Testis (tissue), 2 donors: ENCODE measurements at regions not wholly inside any gene's neighbourhood (a gene's known extent, or its start where the extent isn't known, plus 50 kb on each side); places are given as distances from the start of the nearest gene placed in this dataset.

Source experiments
- DNase-seq: peaks from one replicate; pipeline ENCODE4 v3.0.0-alpha.2; 2019
- H3K27ac ChIP-seq, 2 donors: fragments of 200-600 bp; sonication (generic); one replicate each; pipeline ENCODE4 v1.5.1; 2019
- H3K27me3 ChIP-seq: fragments of 200-600 bp; sonication (generic); one replicate; pipeline ENCODE4 v1.5.1; 2019
- H3K36me3 ChIP-seq: fragments of 200-600 bp; sonication (generic); one replicate; pipeline ENCODE4 v1.5.1; 2017; ENCODE audit warnings: low read depth; ENCODE audit errors: missing control alignments
- H3K4me1 ChIP-seq: fragments of 200-600 bp; sonication (generic); one replicate; pipeline ENCODE4 v1.5.1; 2019
- H3K4me3 ChIP-seq, 2 donors: fragments of 200-600 bp; sonication (generic); one replicate each; pipeline ENCODE4 v1.5.1; 2017 to 2019
- H3K9me3 ChIP-seq: fragments of 200-600 bp; sonication (generic); one replicate; pipeline ENCODE4 v1.5.1; 2017
- POLR2A ChIP-seq: fragments of 450-650 bp; IDR thresholded peaks from one replicate; pipeline ENCODE4 v1.6.1; 2017; ENCODE audit warnings: antibody characterized with exemption, mild to moderate bottlenecking, moderate library complexity
- WGBS, 2 donors: methylation state at CpG; one replicate each; pipeline ENCODE4 v1.1.5; 2018; 5-methylcytosine and 5-hydroxymethylcytosine counted together
- intact Hi-C: fragments of 100-400 bp; cut with DNase I; formaldehyde crosslinking; loops from one replicate; pipeline ENCODE4 v1.15.1; 2023; ENCODE audit warnings: low total_unique reads
- TF ChIP-seq, protein P1 (sequence below), 3 experiments: fragments of 450-650 bp in 2 of 3; fragments of 200-600 bp in 1 of 3; sonication (generic) in 1 of 3; IDR thresholded peaks; one replicate each; pipeline ENCODE4 v1.5.1; 2016 to 2019; ENCODE audit warnings: antibody characterized with exemption in 3 of 3, mild to moderate bottlenecking in 2 of 3, moderate library complexity in 1 of 3

DNA sequence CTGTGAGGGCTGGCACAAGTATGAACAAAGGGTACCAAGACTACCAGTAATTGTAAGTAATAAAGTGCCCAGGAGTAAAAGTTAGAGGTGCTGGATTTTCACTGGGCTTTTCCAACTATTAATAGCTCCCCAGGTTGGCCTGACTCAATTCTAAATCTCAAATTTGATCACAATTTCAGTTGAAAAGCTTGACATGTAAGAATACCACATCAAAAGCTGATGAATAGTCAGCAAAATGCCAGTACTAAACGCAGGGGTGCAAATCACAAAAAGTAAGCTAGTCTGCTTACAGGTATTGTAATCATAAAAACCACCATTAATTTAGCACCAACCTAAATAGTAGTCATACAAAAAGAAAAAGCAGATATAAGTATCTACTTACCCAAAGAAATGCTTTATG is 917.5 kb downstream of the NLGN4Y start:
- Histone ChIP-seq H3K36me3 (no peaks in the 10 kb centered on the region), H3K27ac (no peak overlapping the region), H3K4me1 (no peaks in the 10 kb centered on the region), H3K4me3 (no peak overlapping the region), H3K9me3 (no peaks in the 10 kb centered on the region), H3K27me3 (no peaks in the 10 kb centered on the region)
- DNase-seq: no peak
- intact Hi-C loops: no loop called here
- TF ChIP-seq POLR2A: no peak
- TF ChIP-seq, protein P1, sequence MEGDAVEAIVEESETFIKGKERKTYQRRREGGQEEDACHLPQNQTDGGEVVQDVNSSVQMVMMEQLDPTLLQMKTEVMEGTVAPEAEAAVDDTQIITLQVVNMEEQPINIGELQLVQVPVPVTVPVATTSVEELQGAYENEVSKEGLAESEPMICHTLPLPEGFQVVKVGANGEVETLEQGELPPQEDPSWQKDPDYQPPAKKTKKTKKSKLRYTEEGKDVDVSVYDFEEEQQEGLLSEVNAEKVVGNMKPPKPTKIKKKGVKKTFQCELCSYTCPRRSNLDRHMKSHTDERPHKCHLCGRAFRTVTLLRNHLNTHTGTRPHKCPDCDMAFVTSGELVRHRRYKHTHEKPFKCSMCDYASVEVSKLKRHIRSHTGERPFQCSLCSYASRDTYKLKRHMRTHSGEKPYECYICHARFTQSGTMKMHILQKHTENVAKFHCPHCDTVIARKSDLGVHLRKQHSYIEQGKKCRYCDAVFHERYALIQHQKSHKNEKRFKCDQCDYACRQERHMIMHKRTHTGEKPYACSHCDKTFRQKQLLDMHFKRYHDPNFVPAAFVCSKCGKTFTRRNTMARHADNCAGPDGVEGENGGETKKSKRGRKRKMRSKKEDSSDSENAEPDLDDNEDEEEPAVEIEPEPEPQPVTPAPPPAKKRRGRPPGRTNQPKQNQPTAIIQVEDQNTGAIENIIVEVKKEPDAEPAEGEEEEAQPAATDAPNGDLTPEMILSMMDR (IDR thresholded peaks at IDR 0.05): no peak
- WGBS, 2 donors: 92 to 93% methylated on average over 1 of the region's 1 CpG

GRCh38 chrY:15445871-15446270 is 921.5 kb downstream of the NLGN4Y start:
- Histone ChIP-seq H3K27ac (no peak overlapping the region), H3K27me3 (no peaks in the 10 kb centered on the region), H3K36me3 (no peaks in the 10 kb centered on the region), H3K4me1 (no peaks in the 10 kb centered on the region), H3K4me3 (no peak overlapping the region), H3K9me3 (no peaks in the 10 kb centered on the region)
- DNase-seq: no peak
- WGBS, 2 donors: 80% methylated on average over 1 of the region's 1 CpG
- TF ChIP-seq, protein P1 (IDR thresholded peaks at IDR 0.05): no peak
- TF ChIP-seq POLR2A: no peak
- intact Hi-C loops: no loop called here

- Histone ChIP-seq H3K4me3 (no peak overlapping the region), H3K27ac (no peak overlapping the region), H3K36me3 (no peaks in the 10 kb centered on the region), H3K4me1 (no peaks in the 10 kb centered on the region), H3K9me3 (no peaks in the 10 kb centered on the region), H3K27me3 (no peaks in the 10 kb centered on the region)
- intact Hi-C loops: no loop called here
- TF ChIP-seq POLR2A: no peak
- TF ChIP-seq, protein P1 (IDR thresholded peaks at IDR 0.05): no peak
- DNase-seq: no peak
These were observed 922.5 kb downstream of the NLGN4Y start for GRCh38 chrY:15446861-15447260.

DNA sequence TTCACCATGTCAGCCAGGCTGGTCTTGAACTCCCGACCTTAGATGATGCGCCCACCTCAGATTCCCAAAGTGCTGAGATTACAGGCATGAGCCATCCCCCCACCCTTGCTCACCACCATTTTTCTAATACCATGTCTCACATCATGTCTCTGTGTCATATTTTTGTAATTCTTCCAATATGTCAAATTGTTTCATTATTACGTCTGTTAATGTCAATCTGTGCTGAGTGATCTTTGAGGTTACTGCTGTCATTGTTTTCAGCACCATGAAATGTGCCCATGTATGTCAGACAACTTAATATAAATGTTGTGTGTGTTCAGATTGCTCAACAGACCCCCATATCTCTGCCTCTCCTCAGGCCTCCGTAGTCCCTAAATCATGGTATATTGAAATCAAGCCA is 923.6 kb downstream of the NLGN4Y start:
- Histone ChIP-seq H3K27ac (no peak overlapping the region), H3K36me3 (no peaks in the 10 kb centered on the region), H3K9me3 (no peaks in the 10 kb centered on the region), H3K4me1 (no peaks in the 10 kb centered on the region), H3K4me3 (no peak overlapping the region), H3K27me3 (no peaks in the 10 kb centered on the region)
- TF ChIP-seq POLR2A: no peak
- TF ChIP-seq, protein P1 (IDR thresholded peaks at IDR 0.05): no peak
- DNase-seq: no peak
- WGBS, 2 donors: 92 to 100% methylated on average over 4 of the region's 4 CpGs
- intact Hi-C loops: no loop called here

- no peaks in the 10 kb centered on the region for H3K4me1 ChIP-seq
- 53 to 58% methylated on average over 5 to 24 of the region's 39 CpGs for WGBS, 2 donors
- H3K9me3 ChIP-seq: no peaks in the 10 kb centered on the region
- no peak overlapping the region for H3K27ac ChIP-seq
- H3K27me3 ChIP-seq: no peaks in the 10 kb centered on the region
- intact Hi-C loops: no loop called here
- TF ChIP-seq, protein P1 (IDR thresholded peaks at IDR 0.05): no peak
- no peak for TF ChIP-seq POLR2A
- H3K4me3 ChIP-seq: peak overlapping the region; percentile 18 to 58
- DNase-seq: no peak
- H3K36me3 ChIP-seq: no peaks in the 10 kb centered on the region
These were observed 931.0 kb downstream of the NLGN4Y start for GRCh38 chrY:15455133-15455937.
